ENCODE measurements at regions not wholly inside any gene's neighbourhood (a gene's known extent, or its start where the extent isn't known, plus 50 kb on each side); places are given as distances from the start of the nearest gene placed in this dataset.
A peak's percentile ranks its signal among the peaks of the same experiment; 100 is the strongest.

- TF ChIP-seq POLR2AphosphoS5 (IDR thresholded peaks at IDR 0.05) (no peak), CTCF (IDR thresholded peaks at IDR 0.05; ENCODE audit: poor library complexity, severe bottlenecking) (peak; percentile 48), EZH2 (IDR thresholded peaks at IDR 0.05; ENCODE audit: borderline replicate concordance, insufficient read depth, low read length, poor library complexity, severe bottlenecking) (no peak)
Observed at GRCh38 chr6:102619585-102619984, 1226.1 kb downstream of the GRIK2 start.
